ENCODE measurements at regions not wholly inside any gene's neighbourhood (a gene's known extent, or its start where the extent isn't known, plus 50 kb on each side); places are given as distances from the start of the nearest gene placed in this dataset.

- ChIA-PET CTCF (ENCODE audit: partially characterized antibody) (interaction anchor here (1.1 to 1.4 kb wide), 2 partner anchors 9 to 11 kb away, joined by 5 to 11 read pairs; no protein-coding TSS in a partner anchor), POLR2A (ENCODE audit: partially characterized antibody) (no interaction called here)
- Histone ChIP-seq H3K56ac (replicated peaks; ENCODE audit: insufficient read length, low read depth, low read length) (no peak overlapping the region), H2BK120ac (replicated peaks; ENCODE audit: low read depth, low read length) (no peak overlapping the region), H3K4ac (replicated peaks; ENCODE audit: insufficient read length, low read depth, low read length) (no peak overlapping the region), H3K9ac (replicated peaks in 1 of 4; ENCODE audit: extremely low read depth in 1 of 4, low read depth in 3 of 4, low read length in 3 of 4) (no peak overlapping the region), H3K27ac (ENCODE audit: low read depth, low read length) (no peak overlapping the region), H3K23ac (ENCODE audit: insufficient read length) (no peak overlapping the region), H3K4me3 (ENCODE audit: extremely low read depth in 1 of 4, insufficient read depth in 2 of 4, low read depth in 3 of 4, low read length in 4 of 4) (no peak overlapping the region), H2BK20ac (ENCODE audit: low read length) (no peak overlapping the region), H3K27me3 (replicated peaks in 1 of 4; ENCODE audit: control insufficient read depth in 3 of 4, extremely low read depth in 1 of 4, insufficient read depth in 3 of 4, low read length in 3 of 4) (no peaks in the 10 kb centered on the region), H3K4me1 (replicated peaks in 1 of 4; ENCODE audit: control insufficient read depth in 3 of 4, insufficient read depth in 4 of 4, low read length in 3 of 4) (no peaks in the 10 kb centered on the region), H2BK5ac (ENCODE audit: low read depth, low read length) (no peak overlapping the region), H3K23me2 (ENCODE audit: low read depth, low read length) (no peaks in the 10 kb centered on the region), H3K9me3 (ENCODE audit: insufficient read depth in 2 of 2, low read depth in 1 of 2, low read length in 1 of 2) (peaks cover 3 to 15% of the 10 kb centered on the region in 2 experiments; a peak in 3 of 4 replicates), H3K18ac (ENCODE audit: extremely low read depth, low read length) (no peak overlapping the region), H2BK12ac (ENCODE audit: low read depth, low read length) (no peak overlapping the region), H3K79me2 (ENCODE audit: control insufficient read depth in 1 of 2, insufficient read depth in 2 of 2, low read length in 2 of 2) (no peaks in the 10 kb centered on the region), H4K5ac (ENCODE audit: insufficient read length, low read depth, low read length) (no peak overlapping the region), H3K79me1 (ENCODE audit: low read depth, low read length) (no peaks in the 10 kb centered on the region), H4K20me1 (replicated peaks in 1 of 2; ENCODE audit: control insufficient read depth in 1 of 2, insufficient read depth in 2 of 2, low read length in 2 of 2) (no peaks in the 10 kb centered on the region), H3K14ac (ENCODE audit: insufficient read length) (no peak overlapping the region), H2AFZ (ENCODE audit: low read length) (no peak overlapping the region), H3K4me2 (ENCODE audit: insufficient read depth in 1 of 2, low read depth in 2 of 2, low read length in 2 of 2) (no peak overlapping the region), H4K8ac (ENCODE audit: extremely low read depth, insufficient read depth, low read length) (no peak overlapping the region), H4K91ac (replicated peaks; ENCODE audit: insufficient read length, low read length) (no peak overlapping the region), H2AK5ac (ENCODE audit: low read depth, low read length) (no peak overlapping the region), H2BK15ac (ENCODE audit: low read length) (no peak overlapping the region), H3K36me3 (ENCODE audit: control insufficient read depth in 2 of 4, insufficient read depth in 4 of 4, low read length in 3 of 4) (no peaks in the 10 kb centered on the region)
- no peak for TF ChIP-seq SAP30 (IDR thresholded peaks at IDR 0.05; ENCODE audit: insufficient read depth, insufficient replicate concordance, low read length)
- no peak for TF ChIP-seq MAFK (IDR thresholded peaks at IDR 0.05; ENCODE audit: low read depth, low read length)
- DNase-seq (ENCODE audit: low read depth in 1 of 2, low spot score in 2 of 2) (no peak), FAIRE-seq (no peak)
These were observed 517.5 kb downstream of the TBC1D32 start for GRCh38 chr6:120816794-120817193.
